ENCODE measurements at regions not wholly inside any gene's neighbourhood (a gene's known extent, or its start where the extent isn't known, plus 50 kb on each side); places are given as distances from the start of the nearest gene placed in this dataset.

- TF ChIP-seq EZH2 (IDR thresholded peaks at IDR 0.05; ENCODE audit: low read length, unreplicated experiment) (no peak), CTCF (conservative IDR thresholded peaks at IDR 0.05; ENCODE audit: low read depth, low read length) (no peak)
These were observed 665.4 kb upstream of the PABPC4L start for GRCh38 chr4:134867027-134867426.

All from PC-3 (cell line).